PC-3 (cell line): ENCODE measurements at regions not wholly inside any gene's neighbourhood (a gene's known extent, or its start where the extent isn't known, plus 50 kb on each side); places are given as distances from the start of the nearest gene placed in this dataset.

ENCODE experiments used
- EZH2phosphoT487 ChIP-seq: fragments of 300-600 bp; sonication (generic); IDR thresholded peaks from 2 replicates; pipeline ENCODE4 v1.6.1; 2018; ENCODE audit warnings: mild to moderate bottlenecking, antibody characterized with exemption, low read length, borderline replicate concordance
- TF ChIP-seq, protein P1 (sequence below): fragments of 300-600 bp; sonication (generic); conservative IDR thresholded peaks from 2 replicates; pipeline ENCODE4 v1.5.1; 2017; ENCODE audit warnings: antibody characterized with exemption, low read depth, mild to moderate bottlenecking, low read length

DNA sequence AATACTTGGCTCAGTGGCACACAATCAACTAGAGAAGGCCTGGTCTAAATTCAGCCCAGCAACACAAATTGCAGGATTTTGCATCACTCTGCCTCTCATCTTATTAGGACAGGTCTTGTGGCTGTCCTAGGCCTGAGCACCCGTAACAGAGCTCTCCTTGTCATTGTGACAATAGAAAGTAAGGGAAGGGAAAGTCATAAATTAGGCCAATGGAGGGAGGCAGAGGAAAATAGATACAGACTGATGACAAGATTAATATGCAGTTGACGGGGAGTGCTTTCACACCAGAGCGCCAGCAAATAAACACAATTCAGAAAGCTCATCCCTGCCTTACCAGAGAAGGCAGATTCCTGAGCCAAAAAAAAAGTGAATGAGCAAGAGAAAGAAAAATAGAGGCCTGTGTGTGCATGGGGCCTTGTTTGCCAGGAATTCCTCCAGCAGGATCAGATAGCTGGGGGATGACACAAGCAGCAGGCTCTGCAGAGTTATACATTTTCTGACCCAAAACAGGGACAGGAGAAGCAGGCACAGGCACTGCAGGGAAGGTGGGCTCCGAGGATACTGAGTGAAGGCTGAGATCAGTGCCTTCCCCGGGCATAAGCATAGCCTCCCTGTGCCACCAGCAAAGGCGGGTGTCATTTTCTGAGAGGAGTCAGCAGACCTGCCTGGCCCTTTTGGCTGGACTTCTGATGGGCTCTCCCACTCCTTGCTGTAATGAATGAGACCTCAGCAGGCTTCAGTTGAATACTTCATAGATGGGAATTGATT lies 110.0 kb upstream of the SPAG17 start:
- TF ChIP-seq EZH2phosphoT487, result no peak
- TF ChIP-seq, protein P1, sequence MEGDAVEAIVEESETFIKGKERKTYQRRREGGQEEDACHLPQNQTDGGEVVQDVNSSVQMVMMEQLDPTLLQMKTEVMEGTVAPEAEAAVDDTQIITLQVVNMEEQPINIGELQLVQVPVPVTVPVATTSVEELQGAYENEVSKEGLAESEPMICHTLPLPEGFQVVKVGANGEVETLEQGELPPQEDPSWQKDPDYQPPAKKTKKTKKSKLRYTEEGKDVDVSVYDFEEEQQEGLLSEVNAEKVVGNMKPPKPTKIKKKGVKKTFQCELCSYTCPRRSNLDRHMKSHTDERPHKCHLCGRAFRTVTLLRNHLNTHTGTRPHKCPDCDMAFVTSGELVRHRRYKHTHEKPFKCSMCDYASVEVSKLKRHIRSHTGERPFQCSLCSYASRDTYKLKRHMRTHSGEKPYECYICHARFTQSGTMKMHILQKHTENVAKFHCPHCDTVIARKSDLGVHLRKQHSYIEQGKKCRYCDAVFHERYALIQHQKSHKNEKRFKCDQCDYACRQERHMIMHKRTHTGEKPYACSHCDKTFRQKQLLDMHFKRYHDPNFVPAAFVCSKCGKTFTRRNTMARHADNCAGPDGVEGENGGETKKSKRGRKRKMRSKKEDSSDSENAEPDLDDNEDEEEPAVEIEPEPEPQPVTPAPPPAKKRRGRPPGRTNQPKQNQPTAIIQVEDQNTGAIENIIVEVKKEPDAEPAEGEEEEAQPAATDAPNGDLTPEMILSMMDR, result no peak
